ENCODE measurements at regions not wholly inside any gene's neighbourhood (a gene's known extent, or its start where the extent isn't known, plus 50 kb on each side); places are given as distances from the start of the nearest gene placed in this dataset.

- TF ChIP-seq CTCF (IDR thresholded peaks at IDR 0.05), result no peak
- no peak for TF ChIP-seq ZFX (IDR thresholded peaks at IDR 0.05; ENCODE audit: borderline replicate concordance)
These were observed 129.0 kb downstream of the BTC start for GRCh38 chr4:74665346-74665745.
